Activated CD8-positive, alpha-beta memory T cell treated with anti-CD3 and anti-CD28 coated beads, Interleukin-2, amount 50 U/mL, for 1 hour (primary cell): ENCODE measurements at regions not wholly inside any gene's neighbourhood (a gene's known extent, or its start where the extent isn't known, plus 50 kb on each side); places are given as distances from the start of the nearest gene placed in this dataset.
"Not testable (repeated sequence)": the region's sequence is repeated elsewhere in the genome, so short reads cannot be mapped to it uniquely, and the experiment has no call there.

Experiments
- DNase-seq: peaks from one replicate; pipeline ENCODE4 v3.0.0-alpha.2; 2020; ENCODE audit errors: extremely low read depth

- no peak for DNase-seq
Measured at GRCh38 chr5:99316484-99316883, 387.7 kb upstream of the CHD1 start.

DNA sequence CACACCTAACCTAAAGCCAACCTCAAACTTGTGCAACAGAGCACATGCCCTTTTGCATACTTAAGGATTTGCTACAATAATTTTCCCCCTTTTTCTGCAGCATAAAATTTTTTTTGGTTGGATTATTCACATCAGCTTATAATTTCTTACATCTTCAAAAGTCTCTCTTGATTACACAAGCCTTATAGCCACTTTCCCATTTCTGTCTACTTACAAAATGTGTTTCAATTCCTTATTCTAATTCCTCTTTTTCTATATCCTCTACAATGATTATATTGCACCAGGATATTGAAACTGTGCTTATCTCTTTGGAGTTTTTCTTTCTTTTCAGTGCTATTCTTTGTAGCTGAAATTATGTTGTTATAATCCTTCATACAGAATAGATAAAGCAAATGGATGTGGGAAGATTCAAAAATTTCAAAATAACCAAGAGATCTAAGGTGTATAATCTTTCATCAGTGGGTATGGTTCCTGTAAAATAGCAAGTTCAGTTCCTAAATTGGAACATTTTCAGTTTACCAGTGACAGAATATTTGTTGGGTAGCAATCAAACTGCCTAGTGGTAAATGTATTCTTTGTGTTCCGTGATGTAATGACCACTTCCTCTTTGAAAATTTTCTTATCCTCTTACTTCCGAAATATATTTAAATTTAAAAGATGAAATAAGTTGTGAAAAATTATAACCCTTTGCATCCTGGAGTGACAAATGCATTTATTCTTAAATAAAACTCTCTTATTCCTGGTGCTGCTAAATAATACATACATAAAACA lies 386.8 kb upstream of the CHD1 start:
- DNase-seq = no peak

GRCh38 chr5:99314721-99315120 lies 385.9 kb upstream of the CHD1 start:
- no peak for DNase-seq

GRCh38 chr5:99308131-99308530 lies 379.3 kb upstream of the CHD1 start:
- DNase-seq = no peak

DNA sequence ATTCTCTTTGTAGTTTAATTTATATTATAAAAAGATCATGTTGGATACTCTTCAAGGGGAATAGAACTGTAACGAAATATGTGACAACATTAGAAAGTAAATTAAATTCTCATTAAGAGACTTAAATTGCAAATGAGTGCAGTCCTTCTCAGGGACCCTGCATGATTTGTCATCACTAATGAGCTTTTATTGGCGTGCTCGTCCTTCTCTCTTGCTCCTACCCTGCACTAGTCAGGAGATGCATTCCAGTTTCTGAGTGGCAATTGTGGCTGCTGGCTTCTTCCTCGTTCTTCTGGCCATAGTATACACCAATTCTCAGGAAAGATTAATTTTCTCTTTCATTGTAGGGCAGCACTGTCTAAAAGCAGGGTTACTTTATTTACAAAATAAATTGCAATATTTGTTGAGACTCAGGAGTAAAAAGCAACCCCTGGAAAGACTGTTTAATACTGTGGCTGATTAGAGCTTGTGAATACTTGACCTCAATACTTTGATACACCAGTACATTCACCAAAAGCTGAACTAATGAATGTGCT lies 376.3 kb upstream of the CHD1 start:
- no peak for DNase-seq

- no peak for DNase-seq
Measured at GRCh38 chr5:99285606-99286005, 356.8 kb upstream of the CHD1 start.

GRCh38 chr5:99275128-99275527 lies 346.3 kb upstream of the CHD1 start:
- DNase-seq = no peak

GRCh38 chr5:99272576-99272975 lies 343.8 kb upstream of the CHD1 start:
- DNase-seq = no peak

- DNase-seq = no peak
Measured at GRCh38 chr5:99258819-99259218, 330.0 kb upstream of the CHD1 start.

DNA sequence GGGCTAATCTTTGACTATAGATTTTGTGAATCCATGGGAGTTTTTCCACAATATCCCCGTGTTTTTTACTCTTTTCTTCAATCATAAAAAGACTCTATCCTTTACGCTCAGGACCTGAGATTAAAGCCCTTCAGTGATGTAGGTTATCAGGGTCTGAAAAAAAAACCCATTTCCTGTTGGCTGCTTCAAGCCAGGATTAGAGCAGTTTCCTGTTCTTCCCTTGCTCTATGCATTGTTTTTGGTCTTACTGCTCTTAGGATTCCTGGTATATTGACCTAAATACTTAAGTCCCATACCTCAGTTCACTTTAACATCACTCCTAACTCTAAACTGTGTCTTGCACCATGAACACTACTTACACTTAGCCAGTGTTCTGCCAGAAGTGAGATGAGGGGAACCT lies 319.3 kb upstream of the CHD1 start:
- DNase-seq = no peak

GRCh38 chr5:99247346-99247745 lies 318.5 kb upstream of the CHD1 start:
- DNase-seq = no peak

DNA sequence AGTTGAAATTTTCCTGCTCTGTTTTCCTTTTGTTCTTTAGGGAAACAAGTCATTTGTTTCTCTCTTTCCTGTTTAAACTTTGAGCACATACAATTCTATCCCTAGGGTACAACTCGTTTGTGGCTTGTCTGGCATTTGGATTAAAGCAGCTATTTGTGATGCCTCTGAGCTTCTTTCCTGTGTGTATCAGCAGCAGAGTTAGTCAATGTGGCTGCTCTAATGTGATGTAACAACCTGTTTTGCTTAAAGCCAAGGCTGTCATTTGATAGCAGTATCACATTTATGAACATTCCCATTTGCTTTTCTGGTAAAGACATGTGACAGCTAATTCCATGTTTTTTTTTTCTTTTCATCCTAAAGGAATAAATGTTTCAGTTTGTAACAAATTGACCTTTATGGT lies 314.3 kb upstream of the CHD1 start:
- DNase-seq = no peak

- DNase-seq = no peak
Measured at GRCh38 chr5:99239826-99240360, 311.1 kb upstream of the CHD1 start.

GRCh38 chr5:99191206-99191745 lies 262.5 kb upstream of the CHD1 start:
- no peak for DNase-seq

DNA sequence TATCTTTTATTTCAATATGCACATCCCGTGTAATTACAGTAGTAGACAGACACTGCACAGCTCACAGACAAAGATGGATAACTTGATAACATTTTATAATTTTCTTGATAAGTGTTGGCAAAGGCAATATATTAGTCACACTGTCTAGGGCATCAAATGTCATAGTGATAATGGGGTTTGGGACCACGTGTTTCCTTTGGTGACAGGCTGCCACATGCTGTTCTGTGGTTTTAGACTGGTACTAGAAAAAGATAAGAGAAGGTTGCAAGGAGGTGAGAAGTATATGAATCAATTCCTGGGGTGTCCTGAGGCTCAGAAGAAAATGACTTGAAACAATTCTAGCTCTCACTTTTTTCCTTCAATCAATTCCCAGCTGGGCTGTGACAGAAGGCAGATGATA lies 258.8 kb upstream of the CHD1 start:
- no peak for DNase-seq

- no peak for DNase-seq
Measured at GRCh38 chr5:99179206-99179605, 250.4 kb upstream of the CHD1 start.

DNA sequence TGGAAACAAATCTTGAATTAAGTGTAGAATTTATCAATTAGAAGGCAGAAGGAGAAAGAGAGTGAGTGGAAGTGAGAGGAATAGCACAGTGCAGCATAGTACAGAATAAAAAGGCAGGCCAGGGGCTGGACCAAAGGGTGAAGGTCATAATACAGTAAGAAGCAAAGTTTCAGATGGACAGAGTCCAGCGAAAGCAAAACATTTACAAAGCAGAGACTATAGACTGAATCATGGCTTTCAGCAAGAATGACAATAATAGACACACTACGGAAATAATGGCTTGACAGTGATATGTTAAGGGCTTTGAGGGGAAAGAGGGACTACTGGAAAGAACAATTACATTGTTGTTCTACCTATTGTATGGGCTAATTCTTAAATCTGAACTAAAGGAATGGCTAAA lies 249.0 kb upstream of the CHD1 start:
- no peak for DNase-seq

DNA sequence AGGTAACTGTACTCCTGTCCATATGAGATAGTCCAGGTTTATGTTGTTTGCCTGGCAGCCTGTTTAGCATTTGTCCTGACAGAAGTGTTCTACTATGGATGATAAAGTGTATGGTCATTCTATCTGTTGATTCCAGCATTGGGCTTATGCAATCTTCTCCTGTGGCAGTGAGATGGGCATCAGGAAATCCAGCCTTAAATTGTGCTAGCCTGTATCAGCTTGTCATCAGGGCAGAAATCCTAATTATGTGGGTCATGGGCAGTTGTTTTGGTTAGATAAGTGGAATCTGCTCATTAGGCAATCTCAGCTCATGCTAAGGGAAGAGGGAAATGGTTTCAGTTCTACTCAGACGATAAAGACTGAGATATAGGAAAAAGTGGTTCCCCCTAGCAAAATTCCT lies 247.4 kb upstream of the CHD1 start:
- no peak for DNase-seq

GRCh38 chr5:99169309-99169708 lies 240.5 kb upstream of the CHD1 start:
- DNase-seq = no peak

DNA sequence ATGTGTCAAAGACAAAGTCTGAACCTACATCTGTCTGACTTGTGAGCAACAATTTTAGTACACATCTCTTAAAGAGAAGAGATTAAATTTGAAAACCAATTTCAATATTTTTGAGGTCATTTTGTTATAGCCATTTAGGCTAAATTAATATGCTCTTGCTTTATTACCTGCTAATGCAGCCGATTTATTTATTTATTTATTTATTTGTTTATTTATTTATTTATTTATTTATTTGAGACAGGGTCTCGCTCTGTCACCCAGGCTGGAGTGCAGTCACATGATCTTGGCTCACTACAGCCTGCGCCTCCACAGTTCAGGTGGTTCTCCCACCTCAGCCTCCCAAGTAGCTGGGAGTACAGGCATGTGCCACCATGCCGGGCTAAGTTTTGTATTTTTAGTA lies 232.7 kb upstream of the CHD1 start:
- DNase-seq = not testable (repeated sequence)

- DNase-seq = no peak
Measured at GRCh38 chr5:99156688-99157087, 227.9 kb upstream of the CHD1 start.

DNA sequence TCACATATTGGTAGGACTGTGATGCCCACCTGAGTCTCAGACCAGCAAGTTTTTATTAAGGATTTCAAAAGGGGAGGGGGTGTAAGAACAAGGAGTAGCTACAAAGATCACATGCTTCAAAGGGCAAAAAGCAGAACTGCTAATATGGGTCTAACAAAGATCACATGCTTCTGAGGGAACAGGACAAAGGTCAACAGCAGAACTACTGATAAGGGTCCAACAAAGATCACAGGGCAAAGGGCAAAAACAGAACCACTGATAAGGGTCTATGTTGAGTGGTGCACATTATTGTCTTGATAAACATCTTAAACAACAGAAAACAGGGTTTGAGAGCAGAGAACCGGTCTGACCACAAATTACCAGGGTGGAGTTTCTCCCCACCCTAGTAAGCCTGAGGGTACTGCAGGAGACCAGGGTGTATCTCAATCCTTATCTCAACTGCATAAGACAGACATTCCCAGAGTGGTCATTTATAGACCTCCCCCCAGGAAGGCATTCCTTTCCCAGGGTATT lies 214.5 kb upstream of the CHD1 start:
- not testable (repeated sequence) for DNase-seq

DNA sequence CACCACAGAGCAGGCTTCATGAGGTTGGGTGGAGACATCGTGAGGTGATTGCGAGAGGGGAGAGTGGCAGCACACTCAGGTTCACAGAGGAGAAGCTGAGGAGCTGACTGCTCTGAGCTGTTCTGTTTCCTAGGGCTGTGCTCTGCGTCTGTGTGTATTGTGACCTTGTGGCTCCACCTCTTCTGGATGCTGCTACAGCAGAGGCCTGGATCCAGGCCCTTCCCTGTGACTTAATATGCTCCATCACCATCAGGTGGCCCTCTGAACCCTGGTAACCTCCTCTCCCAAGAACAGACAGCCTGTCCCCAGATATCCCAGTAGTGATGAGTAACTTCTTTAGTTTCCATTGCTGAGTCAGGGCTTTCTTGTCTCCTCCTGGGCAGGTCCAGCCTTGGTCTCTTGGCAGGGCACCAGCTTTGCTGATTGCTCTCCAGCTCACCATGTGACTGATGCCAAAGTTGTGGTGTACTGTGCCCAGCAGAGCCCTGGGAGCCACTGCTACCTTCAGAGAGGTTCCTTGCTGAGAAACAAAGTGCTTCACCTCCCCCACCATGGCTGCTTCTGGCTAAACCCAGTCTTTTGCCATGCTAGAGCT lies 212.8 kb upstream of the CHD1 start:
- no peak for DNase-seq
